HG03521 (cell line): ENCODE measurements at regions not wholly inside any gene's neighbourhood (a gene's known extent, or its start where the extent isn't known, plus 50 kb on each side); places are given as distances from the start of the nearest gene placed in this dataset.

Source experiments
- ATAC-seq: cut with Tn5 transposase; IDR thresholded peaks from one replicate; pipeline ENCODE4 v1.9.1; 2021; ENCODE audit warnings: mild to moderate bottlenecking, moderate library complexity; ENCODE audit not compliant: unreplicated experiment

DNA sequence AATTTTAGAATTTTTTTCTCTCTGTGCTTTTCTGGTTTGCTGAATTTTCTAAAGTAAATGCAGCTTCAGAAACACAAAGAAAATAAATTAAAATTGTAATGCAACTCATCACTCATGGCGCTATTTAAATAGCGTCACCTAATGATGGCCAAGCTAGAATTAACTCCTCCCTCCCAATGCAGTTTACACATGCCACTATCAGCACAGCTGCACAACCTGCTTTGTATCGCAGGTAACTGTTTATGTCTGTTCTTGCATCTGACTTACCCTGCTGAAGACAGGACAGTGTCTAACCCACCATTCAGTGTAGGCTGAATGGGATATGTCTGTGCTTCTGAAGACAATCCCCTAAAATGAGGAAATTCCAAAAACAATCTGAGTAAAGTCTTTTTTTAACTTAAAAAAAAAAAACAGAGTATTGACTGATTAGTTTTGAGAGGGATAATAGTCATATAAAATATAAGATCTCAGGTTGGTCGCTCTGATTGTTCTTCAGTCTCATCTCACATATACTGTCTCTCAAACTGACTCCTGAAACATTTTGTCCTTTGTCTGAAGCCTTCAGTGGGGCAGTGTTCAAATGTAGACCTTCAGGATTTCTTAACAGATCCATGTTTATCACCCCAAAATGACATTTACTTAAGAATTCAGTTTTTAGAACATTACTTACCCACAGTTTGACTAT is 271.4 kb downstream of the ZEB2 start:
- ATAC-seq: no peak

DNA sequence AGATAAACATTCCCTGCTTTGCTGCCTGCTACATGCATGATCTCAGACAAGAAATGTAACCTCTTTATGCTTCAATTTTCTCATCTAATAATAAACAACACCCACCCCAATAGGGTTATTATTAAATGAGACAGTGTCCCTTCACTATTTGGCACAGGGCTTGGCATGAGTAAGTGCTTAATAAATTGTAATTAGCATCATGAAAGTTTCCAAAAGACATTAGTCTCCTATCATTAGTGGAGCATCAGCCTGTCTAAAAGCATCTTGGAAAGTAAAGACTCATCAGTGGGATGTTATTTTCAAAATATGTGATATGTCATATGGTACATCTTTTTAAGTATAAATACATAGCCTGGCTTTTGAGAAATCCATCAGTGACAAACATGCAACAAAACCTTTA is 275.0 kb downstream of the ZEB2 start:
- ATAC-seq: no peak

- ATAC-seq: no peak
Observed at GRCh38 chr2:144242311-144242710, 277.6 kb downstream of the ZEB2 start.

DNA sequence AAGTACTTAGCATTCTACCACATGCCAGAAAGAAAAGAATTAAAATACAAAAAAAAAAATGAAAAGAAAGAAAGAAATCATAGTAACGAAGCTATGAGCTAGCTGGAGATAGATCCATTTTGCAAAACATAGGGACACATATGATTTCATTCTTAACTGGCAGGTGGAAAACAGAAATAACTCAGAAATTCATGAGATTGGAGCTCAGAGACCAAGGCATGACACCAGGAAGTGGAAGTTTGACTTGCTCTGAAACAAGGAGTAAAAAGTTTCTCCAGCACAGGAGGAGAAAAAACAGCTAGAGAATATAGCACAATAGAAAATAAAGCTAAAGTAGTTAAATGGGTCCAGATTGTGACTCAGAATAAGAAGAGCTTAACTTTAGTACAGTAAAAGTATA is 278.1 kb downstream of the ZEB2 start:
- ATAC-seq: no peak

DNA sequence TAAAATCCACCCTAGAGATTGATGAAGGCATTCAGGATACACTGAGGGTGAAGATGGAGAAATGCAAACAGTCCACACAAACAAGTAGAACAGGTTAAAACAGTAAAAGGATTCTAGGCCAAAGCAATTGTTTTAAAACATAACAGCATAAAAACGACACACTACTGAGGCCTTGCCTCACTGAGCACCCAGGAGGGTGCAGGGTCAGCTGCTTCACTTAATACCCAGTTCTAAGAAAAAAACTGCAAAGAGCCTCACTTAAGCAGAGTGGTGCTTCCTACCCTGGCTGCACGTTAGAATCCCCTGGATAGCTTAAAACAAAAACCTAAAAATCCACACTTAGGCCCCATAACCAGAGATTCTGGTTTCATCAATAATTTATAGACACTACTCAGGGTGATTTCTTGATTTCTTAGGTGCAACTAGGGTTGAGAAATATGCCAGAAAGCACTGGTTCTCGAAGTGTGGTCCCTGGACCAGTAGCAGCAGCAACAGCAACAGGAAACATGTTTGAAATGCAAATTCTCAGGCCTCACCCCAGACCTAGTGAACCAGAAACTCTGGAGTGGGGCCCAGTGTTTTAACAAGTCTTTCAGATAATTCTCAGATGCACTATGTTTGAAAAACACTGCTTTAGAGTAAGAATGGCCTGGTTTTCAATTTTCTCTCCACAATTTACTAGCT is 279.1 kb downstream of the ZEB2 start:
- ATAC-seq: peak; percentile 81

- no peak for ATAC-seq
Observed at GRCh38 chr2:144239726-144240125, 280.2 kb downstream of the ZEB2 start.

DNA sequence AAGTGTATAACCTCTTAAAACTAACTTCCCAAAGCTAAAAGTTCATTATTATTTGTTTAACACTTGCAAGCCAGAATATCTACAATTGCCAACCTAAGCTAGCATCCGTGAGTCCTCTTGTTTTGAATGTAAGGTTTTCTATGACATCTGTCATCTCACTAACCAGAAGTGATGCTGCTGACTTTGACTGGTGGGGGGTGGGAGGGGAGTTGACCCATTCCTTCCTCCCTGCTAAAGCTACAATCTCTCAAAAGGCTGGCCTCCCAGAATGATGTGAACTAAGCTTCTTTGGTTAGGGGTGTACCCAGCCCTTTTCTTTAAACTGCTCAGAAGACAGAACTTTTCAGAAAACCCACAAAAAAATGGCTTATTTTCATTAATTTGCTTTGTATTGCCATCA is 280.6 kb downstream of the ZEB2 start:
- no peak for ATAC-seq

DNA sequence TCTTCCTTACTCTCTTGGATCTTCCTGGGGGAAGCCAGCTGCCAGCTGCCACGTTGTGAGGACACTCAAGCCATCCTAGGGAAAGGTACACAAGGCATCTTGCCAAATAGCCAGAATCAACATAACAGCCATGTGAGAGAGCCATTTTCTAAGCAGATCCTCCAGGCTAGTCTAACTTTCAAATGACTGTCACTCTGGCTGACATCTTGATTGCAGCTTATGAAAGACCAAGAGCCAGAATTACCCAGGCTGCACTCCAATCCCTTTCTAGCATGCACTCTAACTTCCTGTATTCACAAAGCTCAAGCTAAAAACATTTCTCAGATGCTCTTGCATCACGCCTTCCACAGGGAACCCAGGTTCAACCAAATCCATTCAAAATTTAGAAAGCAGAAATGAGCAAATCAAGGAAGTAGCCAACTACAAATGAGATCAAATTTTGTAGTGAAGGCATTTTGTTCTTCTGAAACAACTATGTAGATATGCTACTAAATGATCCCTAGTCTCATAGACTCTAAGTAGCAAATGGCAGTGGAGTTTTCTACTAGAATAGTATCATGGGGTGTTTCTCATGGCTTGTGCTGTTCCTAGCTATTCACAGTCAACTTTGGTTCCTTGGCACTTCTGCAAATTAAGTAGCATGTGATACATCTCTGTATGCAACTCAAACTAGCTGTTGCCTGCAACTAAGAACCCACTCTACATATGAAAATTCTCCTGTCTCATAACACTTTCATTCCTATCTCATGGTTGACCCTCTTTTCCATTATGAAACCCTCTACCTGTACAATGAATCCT is 281.9 kb downstream of the ZEB2 start:
- ATAC-seq: no peak

GRCh38 chr2:144237108-144237507 is 282.8 kb downstream of the ZEB2 start:
- ATAC-seq: no peak

DNA sequence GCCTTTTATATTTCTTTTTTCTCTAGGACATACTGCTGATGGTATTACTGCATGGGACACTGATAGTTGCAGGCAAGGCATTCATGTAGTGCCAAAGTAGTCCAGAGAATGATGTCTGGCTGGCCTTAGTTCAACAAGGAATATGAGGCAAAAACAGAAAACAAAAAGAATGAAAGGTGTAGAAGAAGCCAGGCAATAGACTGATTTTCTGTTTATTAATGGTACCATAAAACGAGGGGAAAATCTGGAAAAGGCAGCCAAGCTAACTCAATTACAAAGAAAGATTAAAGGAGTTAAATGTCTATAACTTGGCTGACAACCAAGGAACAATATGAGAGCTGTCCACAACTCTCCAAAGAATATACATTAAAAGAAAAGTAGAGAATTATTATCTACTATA is 284.9 kb downstream of the ZEB2 start:
- ATAC-seq: no peak

GRCh38 chr2:144234542-144234871 is 285.4 kb downstream of the ZEB2 start:
- ATAC-seq: no peak

DNA sequence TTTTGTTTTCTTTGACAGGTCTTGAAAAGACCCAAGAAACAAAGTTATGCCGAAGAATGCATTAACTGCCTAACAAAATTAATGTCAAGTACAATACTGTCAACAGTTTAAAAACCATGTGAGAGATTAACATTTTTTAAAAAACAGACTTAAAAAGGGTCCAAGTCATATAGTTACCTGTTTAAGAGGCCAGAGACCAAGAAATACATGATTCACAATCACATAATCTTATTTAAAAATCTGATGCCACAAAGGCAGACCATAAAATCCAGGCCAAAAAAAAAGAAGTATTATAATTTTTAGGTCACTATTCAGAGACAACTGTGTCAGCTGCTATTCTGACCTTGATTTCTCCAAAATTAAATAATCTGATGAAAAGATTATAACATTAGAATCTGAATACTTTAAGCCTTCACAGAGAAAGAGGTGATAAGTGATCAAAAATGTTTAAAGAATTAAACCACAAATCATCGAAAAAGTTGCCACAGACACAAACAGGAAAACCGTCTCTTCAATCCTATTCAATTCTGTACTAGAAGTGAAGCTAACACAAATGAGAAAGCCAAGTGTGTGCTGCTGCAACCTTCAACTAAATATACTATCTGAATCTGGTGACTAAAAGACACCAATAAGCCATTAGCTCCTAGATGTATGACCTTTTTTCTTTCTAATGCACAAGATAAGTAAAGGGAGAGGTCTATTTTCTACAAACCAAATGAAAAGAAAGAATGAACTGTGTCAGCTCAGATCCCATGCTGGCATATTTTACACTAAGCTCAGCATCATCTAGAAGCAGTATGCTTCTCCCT is 286.0 kb downstream of the ZEB2 start:
- no peak for ATAC-seq

DNA sequence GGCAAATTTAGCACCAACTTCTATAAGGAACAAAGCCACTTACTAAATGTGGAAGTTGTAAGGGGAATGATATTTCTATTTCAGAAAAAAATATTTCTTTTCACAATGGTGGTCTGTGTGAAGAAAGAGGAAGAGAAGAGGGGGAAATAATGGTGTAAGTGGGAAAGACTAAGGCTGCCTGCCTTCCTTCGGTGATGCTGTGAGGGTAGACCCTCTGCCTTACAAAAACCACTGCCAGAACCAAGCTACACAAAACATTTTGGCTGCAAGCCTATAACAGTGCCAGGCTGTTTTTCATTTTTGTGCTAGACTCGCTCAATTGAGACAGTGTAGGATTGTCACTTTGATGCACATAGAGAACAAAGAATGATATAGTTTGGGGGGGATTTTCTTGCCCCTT is 286.6 kb downstream of the ZEB2 start:
- ATAC-seq: no peak

GRCh38 chr2:144230448-144231085 is 289.4 kb downstream of the ZEB2 start:
- no peak for ATAC-seq

GRCh38 chr2:144230033-144230432 is 289.9 kb downstream of the ZEB2 start:
- no peak for ATAC-seq

- no peak for ATAC-seq
Observed at GRCh38 chr2:144229296-144229695, 290.6 kb downstream of the ZEB2 start.

GRCh38 chr2:144227427-144228105 is 292.4 kb downstream of the ZEB2 start:
- no peak for ATAC-seq

GRCh38 chr2:144225076-144225475 is 294.8 kb downstream of the ZEB2 start:
- no peak for ATAC-seq

GRCh38 chr2:144224472-144224871 is 295.4 kb downstream of the ZEB2 start:
- no peak for ATAC-seq

DNA sequence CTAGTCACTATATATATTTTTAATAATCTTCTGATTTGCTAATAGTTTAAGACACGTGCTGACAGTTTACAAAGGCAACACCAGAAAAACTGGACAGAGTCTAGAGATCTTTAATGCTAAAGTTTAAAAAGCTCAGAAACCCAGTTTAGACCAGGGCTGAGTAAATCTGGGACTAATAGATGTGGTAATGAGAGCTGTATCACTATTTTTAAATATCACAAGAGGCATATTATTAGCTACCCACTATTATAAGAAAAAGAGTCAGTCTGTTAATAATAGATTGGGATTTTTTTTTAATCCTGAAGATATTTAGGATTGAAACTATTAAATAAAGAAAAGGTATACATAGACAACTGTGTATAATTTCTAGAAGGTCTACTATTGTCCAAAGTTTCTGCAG is 299.9 kb downstream of the ZEB2 start:
- no peak for ATAC-seq
